ENCODE measurements at regions not wholly inside any gene's neighbourhood (a gene's known extent, or its start where the extent isn't known, plus 50 kb on each side); places are given as distances from the start of the nearest gene placed in this dataset.
A peak's percentile ranks its signal among the peaks of the same experiment; 100 is the strongest.

- H3K36me3 Mint-ChIP-seq (ENCODE audit: low read depth, unreplicated experiment) = no peaks in the 10 kb centered on the region
- no peaks in the 10 kb centered on the region for H4K20me1 ChIP-seq (ENCODE audit: insufficient read depth, low read length)
- peak overlapping the region; percentile 75 for H3K27ac Mint-ChIP-seq (ENCODE audit: unreplicated experiment)
Observed at GRCh38 chr6:164105705-164106104, 691.2 kb downstream of the QKI start.

DNA sequence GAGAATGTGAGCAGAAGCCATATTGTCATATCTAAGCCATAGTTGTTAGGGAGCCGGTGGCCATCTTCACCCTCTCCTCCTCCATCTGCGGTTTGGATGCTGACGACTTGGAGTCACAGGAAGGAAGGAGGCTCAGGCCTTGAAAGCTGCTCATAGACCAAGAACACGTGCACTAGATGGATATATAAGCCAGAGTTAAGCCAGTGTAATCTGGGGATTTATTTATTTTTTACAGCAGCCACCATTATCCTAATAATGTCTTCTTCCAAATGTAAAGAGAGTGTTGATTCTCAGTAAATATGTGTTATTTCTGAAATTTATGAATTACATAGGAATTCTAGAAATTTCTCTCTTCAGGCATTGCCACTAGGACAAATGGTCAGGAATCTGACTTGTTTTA lies 689.9 kb downstream of the QKI start:
- Histone ChIP-seq H3K4me1 (ENCODE audit: insufficient read depth, low read length) (peaks cover 19% of the 10 kb centered on the region), H3K4me3 (ENCODE audit: insufficient read depth, low read depth, low read length) (no peak overlapping the region), H2AFZ (ENCODE audit: low read depth, low read length) (no peak overlapping the region), H3K27me3 (ENCODE audit: insufficient read depth, low read length) (no peaks in the 10 kb centered on the region), H3K27ac (ENCODE audit: low read depth, low read length) (no peak overlapping the region), H3K4me2 (ENCODE audit: low read length) (no peak overlapping the region), H4K20me1 (ENCODE audit: insufficient read depth, low read length) (no peaks in the 10 kb centered on the region), H3K9me3 (ENCODE audit: insufficient read depth, low read depth, low read length) (no peaks in the 10 kb centered on the region), H3K9ac (ENCODE audit: low read length) (no peak overlapping the region), H3K79me2 (ENCODE audit: insufficient read depth, low read length) (no peaks in the 10 kb centered on the region), H3K36me3 (ENCODE audit: insufficient read depth, low read length) (no peaks in the 10 kb centered on the region)
- no peak overlapping the region for H3K27ac Mint-ChIP-seq (ENCODE audit: unreplicated experiment)
- no peak for DNase-seq (ENCODE audit: low read depth)
- no peaks in the 10 kb centered on the region for H3K36me3 Mint-ChIP-seq (ENCODE audit: low read depth, unreplicated experiment)
- no peak overlapping the region for H3K4me3 Mint-ChIP-seq (ENCODE audit: unreplicated experiment)
- FAIRE-seq = no peak
- peaks cover 23% of the 10 kb centered on the region for H3K4me1 Mint-ChIP-seq (ENCODE audit: low read depth, unreplicated experiment)
- no peaks in the 10 kb centered on the region for H3K27me3 Mint-ChIP-seq (ENCODE audit: low read depth, unreplicated experiment)
- peaks cover 5% of the 10 kb centered on the region for H3K9me3 Mint-ChIP-seq (ENCODE audit: unreplicated experiment)
- no peak for TF ChIP-seq EZH2 (IDR thresholded peaks at IDR 0.05; ENCODE audit: insufficient read depth, low read length)
- TF ChIP-seq CTCF (IDR thresholded peaks at IDR 0.05; ENCODE audit: insufficient read depth, low read depth, low read length) = no peak

More at GRCh38 chr6:164105705-164106104, 691.2 kb downstream of the QKI start:
- no peak overlapping the region for H2AFZ ChIP-seq (ENCODE audit: low read depth, low read length)
- Mint-ChIP-seq H3K4me3 (ENCODE audit: unreplicated experiment) (no peak overlapping the region), H3K4me1 (ENCODE audit: low read depth, unreplicated experiment) (peaks cover 24% of the 10 kb centered on the region), H3K27me3 (ENCODE audit: low read depth, unreplicated experiment) (no peaks in the 10 kb centered on the region), H3K9me3 (ENCODE audit: unreplicated experiment) (peaks cover 5% of the 10 kb centered on the region)
- no peak for FAIRE-seq
- no peak overlapping the region for H3K9ac ChIP-seq (ENCODE audit: low read length)
- peaks cover 18% of the 10 kb centered on the region for H3K4me1 ChIP-seq (ENCODE audit: insufficient read depth, low read length)
- TF ChIP-seq EZH2 (IDR thresholded peaks at IDR 0.05; ENCODE audit: insufficient read depth, low read length) (no peak), CTCF (IDR thresholded peaks at IDR 0.05; ENCODE audit: insufficient read depth, low read depth, low read length) (no peak)
- H3K27ac ChIP-seq (ENCODE audit: low read depth, low read length) = no peak overlapping the region
- no peaks in the 10 kb centered on the region for H3K79me2 ChIP-seq (ENCODE audit: insufficient read depth, low read length)
- peak overlapping the region; percentile 20 for H3K4me2 ChIP-seq (ENCODE audit: low read length)
- H3K9me3 ChIP-seq (ENCODE audit: insufficient read depth, low read depth, low read length) = no peaks in the 10 kb centered on the region
- H3K27me3 ChIP-seq (ENCODE audit: insufficient read depth, low read length) = no peaks in the 10 kb centered on the region
- H3K36me3 ChIP-seq (ENCODE audit: insufficient read depth, low read length) = no peaks in the 10 kb centered on the region
- no peak for DNase-seq (ENCODE audit: low read depth)
- H3K4me3 ChIP-seq (ENCODE audit: insufficient read depth, low read depth, low read length) = no peak overlapping the region

GRCh38 chr6:164102693-164103092 lies 688.2 kb downstream of the QKI start:
- Mint-ChIP-seq H3K27ac (ENCODE audit: unreplicated experiment) (peak overlapping the region; percentile 20), H3K27me3 (ENCODE audit: low read depth, unreplicated experiment) (no peaks in the 10 kb centered on the region), H3K4me3 (ENCODE audit: unreplicated experiment) (no peak overlapping the region), H3K36me3 (ENCODE audit: low read depth, unreplicated experiment) (no peaks in the 10 kb centered on the region), H3K9me3 (ENCODE audit: unreplicated experiment) (peaks cover 4% of the 10 kb centered on the region), H3K4me1 (ENCODE audit: low read depth, unreplicated experiment) (peaks cover 20% of the 10 kb centered on the region)
- no peaks in the 10 kb centered on the region for H3K9me3 ChIP-seq (ENCODE audit: insufficient read depth, low read depth, low read length)
- peaks cover 19% of the 10 kb centered on the region for H3K4me1 ChIP-seq (ENCODE audit: insufficient read depth, low read length)
- FAIRE-seq (no peak), DNase-seq (ENCODE audit: low read depth) (no peak)
- no peaks in the 10 kb centered on the region for H3K36me3 ChIP-seq (ENCODE audit: insufficient read depth, low read length)
- H3K79me2 ChIP-seq (ENCODE audit: insufficient read depth, low read length) = no peaks in the 10 kb centered on the region
- H3K9ac ChIP-seq (ENCODE audit: low read length) = no peak overlapping the region
- no peak for TF ChIP-seq EZH2 (IDR thresholded peaks at IDR 0.05; ENCODE audit: insufficient read depth, low read length)
- no peak for TF ChIP-seq CTCF (IDR thresholded peaks at IDR 0.05; ENCODE audit: insufficient read depth, low read depth, low read length)
- no peak overlapping the region for H3K27ac ChIP-seq (ENCODE audit: low read depth, low read length)
- H3K4me3 ChIP-seq (ENCODE audit: insufficient read depth, low read depth, low read length) = no peak overlapping the region
- no peak overlapping the region for H2AFZ ChIP-seq (ENCODE audit: low read depth, low read length)
- H3K27me3 ChIP-seq (ENCODE audit: insufficient read depth, low read length) = no peaks in the 10 kb centered on the region
- H3K4me2 ChIP-seq (ENCODE audit: low read length) = no peak overlapping the region
- no peaks in the 10 kb centered on the region for H4K20me1 ChIP-seq (ENCODE audit: insufficient read depth, low read length)
